ENCODE measurements at regions not wholly inside any gene's neighbourhood (a gene's known extent, or its start where the extent isn't known, plus 50 kb on each side); places are given as distances from the start of the nearest gene placed in this dataset.

DNA sequence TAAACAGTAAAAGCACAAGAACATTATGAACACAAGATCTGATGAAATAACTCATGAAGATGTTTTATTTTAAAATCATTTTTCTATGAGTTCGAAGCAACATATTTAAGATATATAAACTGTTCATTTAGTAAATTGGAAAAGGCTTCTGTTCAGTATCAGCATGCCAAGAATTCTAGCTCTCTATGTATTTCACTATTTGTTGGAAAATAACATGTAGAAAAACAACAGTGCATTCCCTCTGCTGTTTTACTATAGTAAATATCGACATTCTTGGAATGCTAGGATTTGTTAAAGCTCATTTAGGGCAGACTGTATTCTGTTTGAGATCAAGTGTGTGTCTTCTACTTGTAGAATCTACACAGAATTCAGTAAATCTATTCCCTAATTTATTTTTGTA lies 750.2 kb downstream of the CCDC85A start:
- no peak for TF ChIP-seq CTCF (IDR thresholded peaks at IDR 0.05)
- TF ChIP-seq POLR2A (IDR thresholded peaks at IDR 0.05), result no peak
- no peak for TF ChIP-seq EP300 (IDR thresholded peaks at IDR 0.05)

Measured in tibial nerve (tissue), 4 donors.